ENCODE measurements at regions not wholly inside any gene's neighbourhood (a gene's known extent, or its start where the extent isn't known, plus 50 kb on each side); places are given as distances from the start of the nearest gene placed in this dataset.

DNA sequence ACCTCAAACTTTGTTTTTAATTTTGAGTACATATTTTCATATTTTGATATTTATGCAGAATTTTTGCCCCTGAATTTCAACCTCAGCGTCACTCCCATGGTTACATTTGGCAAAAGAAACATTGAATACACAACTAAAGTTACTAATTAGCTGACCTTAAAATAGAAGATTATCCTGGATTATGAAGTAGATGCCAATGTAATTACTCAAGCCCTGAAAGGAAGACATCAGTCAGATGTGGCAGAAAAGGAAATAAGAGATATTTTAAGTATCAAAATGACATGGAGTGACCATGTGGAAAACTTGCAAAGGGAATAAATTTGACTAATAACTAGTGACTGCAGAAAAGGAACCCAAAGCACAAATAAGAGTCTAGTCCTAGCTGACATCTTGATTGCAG, 701.3 kb upstream of the KCND2 start:
- H3K27ac ChIP-seq (ENCODE audit: low read depth, low read length) = no peak overlapping the region
- H3K4me2 ChIP-seq (ENCODE audit: low read depth, low read length, poor library complexity, severe bottlenecking) = no peak overlapping the region
- H3K9me2 ChIP-seq (replicated peaks; ENCODE audit: insufficient read depth, low read length) = no peaks in the 10 kb centered on the region
- 0 out of 2 replicates have a peak, but pooled peaks cover 3% of the 10 kb centered on the region for H3K9me3 ChIP-seq (ENCODE audit: insufficient read depth, low read length)
- H3K27me3 ChIP-seq (ENCODE audit: low read length) = no peaks in the 10 kb centered on the region
- H3K9ac ChIP-seq (ENCODE audit: low read length) = no peak overlapping the region
- H4K20me1 ChIP-seq (ENCODE audit: low read depth, low read length) = no peaks in the 10 kb centered on the region
- no peaks in the 10 kb centered on the region for H3K36me3 ChIP-seq (ENCODE audit: low read length)
- H3K4me3 ChIP-seq (ENCODE audit: insufficient read depth, low read length, poor library complexity, severe bottlenecking) = no peak overlapping the region
- H2AFZ ChIP-seq (ENCODE audit: low read depth, low read length, severe bottlenecking) = no peak overlapping the region
- no peak for TF ChIP-seq EZH2phosphoT487 (conservative IDR thresholded peaks at IDR 0.05; ENCODE audit: low read length)
- TF ChIP-seq, protein P1, sequence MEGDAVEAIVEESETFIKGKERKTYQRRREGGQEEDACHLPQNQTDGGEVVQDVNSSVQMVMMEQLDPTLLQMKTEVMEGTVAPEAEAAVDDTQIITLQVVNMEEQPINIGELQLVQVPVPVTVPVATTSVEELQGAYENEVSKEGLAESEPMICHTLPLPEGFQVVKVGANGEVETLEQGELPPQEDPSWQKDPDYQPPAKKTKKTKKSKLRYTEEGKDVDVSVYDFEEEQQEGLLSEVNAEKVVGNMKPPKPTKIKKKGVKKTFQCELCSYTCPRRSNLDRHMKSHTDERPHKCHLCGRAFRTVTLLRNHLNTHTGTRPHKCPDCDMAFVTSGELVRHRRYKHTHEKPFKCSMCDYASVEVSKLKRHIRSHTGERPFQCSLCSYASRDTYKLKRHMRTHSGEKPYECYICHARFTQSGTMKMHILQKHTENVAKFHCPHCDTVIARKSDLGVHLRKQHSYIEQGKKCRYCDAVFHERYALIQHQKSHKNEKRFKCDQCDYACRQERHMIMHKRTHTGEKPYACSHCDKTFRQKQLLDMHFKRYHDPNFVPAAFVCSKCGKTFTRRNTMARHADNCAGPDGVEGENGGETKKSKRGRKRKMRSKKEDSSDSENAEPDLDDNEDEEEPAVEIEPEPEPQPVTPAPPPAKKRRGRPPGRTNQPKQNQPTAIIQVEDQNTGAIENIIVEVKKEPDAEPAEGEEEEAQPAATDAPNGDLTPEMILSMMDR (IDR thresholded peaks at IDR 0.05; ENCODE audit: insufficient read depth, low read length, poor library complexity, severe bottlenecking) = no peak
- no peaks in the 10 kb centered on the region for H3K79me2 ChIP-seq (ENCODE audit: insufficient read depth, low read length)
- no peaks in the 10 kb centered on the region for H3F3A ChIP-seq (ENCODE audit: insufficient read depth)

DNA sequence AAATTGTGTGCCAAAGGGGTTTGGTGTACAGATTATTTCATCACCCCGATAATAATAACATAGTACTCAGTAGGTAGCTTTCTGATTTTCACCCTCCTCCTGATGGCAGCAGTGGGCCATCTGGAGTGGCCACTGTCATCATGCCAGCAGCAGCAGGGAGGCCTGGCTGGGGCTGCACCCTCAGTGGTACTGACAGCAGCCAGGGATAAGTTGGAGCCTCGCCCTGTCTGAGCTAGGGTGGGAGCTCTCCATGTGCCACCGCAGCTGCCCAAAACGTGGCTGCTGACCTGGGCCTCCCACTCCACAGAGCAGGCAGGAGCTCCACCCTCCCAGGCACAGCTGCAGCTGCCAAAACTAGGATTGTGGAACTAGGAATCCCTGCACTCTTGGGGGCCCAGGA, 700.8 kb upstream of the KCND2 start:
- no peak overlapping the region for H3K27ac ChIP-seq (ENCODE audit: low read depth, low read length)
- H3K36me3 ChIP-seq (ENCODE audit: low read length) = no peaks in the 10 kb centered on the region
- no peaks in the 10 kb centered on the region for H3K9me2 ChIP-seq (replicated peaks; ENCODE audit: insufficient read depth, low read length)
- H4K20me1 ChIP-seq (ENCODE audit: low read depth, low read length) = no peaks in the 10 kb centered on the region
- H3K79me2 ChIP-seq (ENCODE audit: insufficient read depth, low read length) = no peaks in the 10 kb centered on the region
- H3F3A ChIP-seq (ENCODE audit: insufficient read depth) = no peaks in the 10 kb centered on the region
- TF ChIP-seq, protein P1 (IDR thresholded peaks at IDR 0.05; ENCODE audit: insufficient read depth, low read length, poor library complexity, severe bottlenecking) = no peak
- no peak for TF ChIP-seq EZH2phosphoT487 (conservative IDR thresholded peaks at IDR 0.05; ENCODE audit: low read length)
- no peaks in the 10 kb centered on the region for H3K27me3 ChIP-seq (ENCODE audit: low read length)
- H2AFZ ChIP-seq (ENCODE audit: low read depth, low read length, severe bottlenecking) = no peak overlapping the region
- 0 out of 2 replicates have a peak, but pooled peaks cover 3% of the 10 kb centered on the region for H3K9me3 ChIP-seq (ENCODE audit: insufficient read depth, low read length)
- H3K9ac ChIP-seq (ENCODE audit: low read length) = no peak overlapping the region
- H3K4me3 ChIP-seq (ENCODE audit: insufficient read depth, low read length, poor library complexity, severe bottlenecking) = no peak overlapping the region
- H3K4me2 ChIP-seq (ENCODE audit: low read depth, low read length, poor library complexity, severe bottlenecking) = no peak overlapping the region

GRCh38 chr7:119572541-119572940, 700.4 kb upstream of the KCND2 start:
- TF ChIP-seq, protein P1 (IDR thresholded peaks at IDR 0.05; ENCODE audit: insufficient read depth, low read length, poor library complexity, severe bottlenecking) = no peak
- no peak for TF ChIP-seq EZH2phosphoT487 (conservative IDR thresholded peaks at IDR 0.05; ENCODE audit: low read length)
- Histone ChIP-seq H3K36me3 (ENCODE audit: low read length) (no peaks in the 10 kb centered on the region), H4K20me1 (ENCODE audit: low read depth, low read length) (no peaks in the 10 kb centered on the region), H3K4me3 (ENCODE audit: insufficient read depth, low read length, poor library complexity, severe bottlenecking) (no peak overlapping the region), H3K4me2 (ENCODE audit: low read depth, low read length, poor library complexity, severe bottlenecking) (no peak overlapping the region), H3K9me2 (replicated peaks; ENCODE audit: insufficient read depth, low read length) (no peaks in the 10 kb centered on the region), H3K79me2 (ENCODE audit: insufficient read depth, low read length) (no peaks in the 10 kb centered on the region), H3K27me3 (ENCODE audit: low read length) (no peaks in the 10 kb centered on the region), H2AFZ (ENCODE audit: low read depth, low read length, severe bottlenecking) (no peak overlapping the region), H3K9me3 (ENCODE audit: insufficient read depth, low read length) (0 out of 2 replicates have a peak, but pooled peaks cover 3% of the 10 kb centered on the region), H3F3A (ENCODE audit: insufficient read depth) (no peaks in the 10 kb centered on the region), H3K9ac (ENCODE audit: low read length) (no peak overlapping the region), H3K27ac (ENCODE audit: low read depth, low read length) (no peak overlapping the region)
